RWPE1 (cell line): ENCODE measurements at regions not wholly inside any gene's neighbourhood (a gene's known extent, or its start where the extent isn't known, plus 50 kb on each side); places are given as distances from the start of the nearest gene placed in this dataset.

ENCODE experiments used
- CTCF ChIA-PET: fragments of 350-600 bp; sonication (Branson Sonifier 250); formaldehyde crosslinking; extraction: SDS; loops from one replicate; lab custom pipeline; 2021; lab: Yijun Ruan, JAX
- POLR2A ChIA-PET: fragments of 400-600 bp; formaldehyde crosslinking; extraction: SDS; loops from one replicate; lab custom pipeline; 2020; ENCODE audit warnings: antibody characterized with exemption; ENCODE audit not compliant: low non-redundant PET; lab: Yijun Ruan, JAX
- DNase-seq: peaks from one replicate; pipeline ENCODE4 v3.0.0; 2012; ENCODE audit warnings: low spot score
- H3K27ac ChIP-seq: fragments of 450-650 bp; 2 replicates; pipeline ENCODE4 v1.5.1; 2017
- TF ChIP-seq, protein P1 (sequence below): fragments of 450-650 bp; conservative IDR thresholded peaks from 2 replicates; pipeline ENCODE4 v1.5.1; 2017; ENCODE audit warnings: low read depth, mild to moderate bottlenecking

DNA sequence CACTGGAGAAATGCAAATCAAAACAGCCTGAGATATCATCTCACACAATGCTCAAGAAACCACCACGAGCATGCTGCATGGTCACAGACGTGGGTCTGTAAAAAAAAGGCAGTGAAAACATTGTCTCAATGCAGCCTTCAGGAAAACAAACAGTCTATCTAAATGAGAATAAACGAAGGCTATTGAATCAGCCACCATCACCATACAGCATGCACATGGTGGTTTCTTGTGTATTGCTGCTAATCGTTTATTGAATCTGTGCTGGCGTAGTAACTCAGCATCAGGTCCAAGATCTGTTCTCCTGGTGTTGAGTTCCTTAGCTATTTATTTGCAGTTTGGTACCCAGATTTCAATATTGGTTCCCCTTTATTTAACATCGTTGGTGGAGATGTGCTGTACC lies 1115.0 kb downstream of the CDH18 start:
- no peak for DNase-seq
- ChIA-PET CTCF (no interaction called here), POLR2A (no interaction called here)
- H3K27ac ChIP-seq = no peak overlapping the region
- TF ChIP-seq, protein P1, sequence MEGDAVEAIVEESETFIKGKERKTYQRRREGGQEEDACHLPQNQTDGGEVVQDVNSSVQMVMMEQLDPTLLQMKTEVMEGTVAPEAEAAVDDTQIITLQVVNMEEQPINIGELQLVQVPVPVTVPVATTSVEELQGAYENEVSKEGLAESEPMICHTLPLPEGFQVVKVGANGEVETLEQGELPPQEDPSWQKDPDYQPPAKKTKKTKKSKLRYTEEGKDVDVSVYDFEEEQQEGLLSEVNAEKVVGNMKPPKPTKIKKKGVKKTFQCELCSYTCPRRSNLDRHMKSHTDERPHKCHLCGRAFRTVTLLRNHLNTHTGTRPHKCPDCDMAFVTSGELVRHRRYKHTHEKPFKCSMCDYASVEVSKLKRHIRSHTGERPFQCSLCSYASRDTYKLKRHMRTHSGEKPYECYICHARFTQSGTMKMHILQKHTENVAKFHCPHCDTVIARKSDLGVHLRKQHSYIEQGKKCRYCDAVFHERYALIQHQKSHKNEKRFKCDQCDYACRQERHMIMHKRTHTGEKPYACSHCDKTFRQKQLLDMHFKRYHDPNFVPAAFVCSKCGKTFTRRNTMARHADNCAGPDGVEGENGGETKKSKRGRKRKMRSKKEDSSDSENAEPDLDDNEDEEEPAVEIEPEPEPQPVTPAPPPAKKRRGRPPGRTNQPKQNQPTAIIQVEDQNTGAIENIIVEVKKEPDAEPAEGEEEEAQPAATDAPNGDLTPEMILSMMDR = no peak

DNA sequence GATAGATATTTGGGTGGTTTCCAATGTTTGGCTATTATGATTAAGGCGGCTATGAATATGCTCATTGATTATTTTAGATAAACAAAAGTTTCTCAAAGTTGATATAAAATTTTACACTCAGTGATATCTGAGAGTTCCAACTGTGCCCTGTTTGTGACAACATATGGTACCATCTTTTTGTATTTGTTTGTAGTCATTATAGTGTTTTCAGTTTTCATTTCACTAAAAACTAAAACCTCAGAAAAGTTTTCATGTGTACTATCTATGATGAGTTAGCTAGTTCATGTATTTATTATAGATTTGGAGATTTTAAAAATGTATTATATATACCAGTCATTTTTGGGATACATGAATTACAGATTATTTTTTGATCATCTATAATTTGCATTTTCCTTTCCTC lies 1111.4 kb downstream of the CDH18 start:
- TF ChIP-seq, protein P1 = no peak
- no peak overlapping the region for H3K27ac ChIP-seq
- ChIA-PET CTCF (no interaction called here), POLR2A (no interaction called here)
- no peak for DNase-seq

DNA sequence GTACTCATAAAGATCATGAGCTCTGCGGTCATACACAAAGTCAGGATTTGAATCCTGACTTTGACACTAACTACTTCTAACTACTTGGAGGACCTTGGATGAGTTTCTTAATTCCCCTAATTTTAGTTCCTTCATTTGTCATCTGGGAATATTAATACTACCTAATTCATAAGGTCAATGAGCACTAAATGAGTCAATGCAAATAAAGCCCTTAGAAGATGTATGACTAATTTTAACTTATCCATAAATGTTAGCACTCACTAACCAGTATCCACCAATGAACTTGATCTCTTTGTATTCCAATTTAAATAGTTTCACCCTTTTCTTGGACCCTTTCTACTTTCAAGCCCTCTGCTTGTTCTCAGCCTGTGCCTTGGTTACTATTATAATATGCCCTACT lies 1106.4 kb downstream of the CDH18 start:
- no peak for DNase-seq
- no peak overlapping the region for H3K27ac ChIP-seq
- ChIA-PET POLR2A (no interaction called here), CTCF (no interaction called here)
- TF ChIP-seq, protein P1 = no peak

DNA sequence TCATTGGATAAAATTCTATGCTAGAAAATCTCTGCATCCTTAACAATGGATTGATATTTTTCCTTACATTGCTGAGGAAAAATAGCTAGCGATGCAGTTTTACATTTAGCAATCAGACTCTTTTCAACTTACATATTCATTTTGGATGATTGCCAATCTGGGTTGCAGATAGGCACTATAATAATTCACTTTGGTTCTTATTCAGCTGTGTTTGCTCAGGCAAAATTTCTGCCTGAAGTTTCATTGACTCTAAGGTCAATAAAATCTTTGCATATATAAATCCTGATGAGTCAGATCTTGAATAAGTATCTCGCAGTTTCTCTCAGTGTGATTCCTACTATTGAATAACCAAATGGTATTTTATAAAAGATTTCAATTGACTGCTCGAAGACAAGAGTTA lies 1105.8 kb downstream of the CDH18 start:
- TF ChIP-seq, protein P1 = no peak
- CTCF ChIA-PET = no interaction called here

DNA sequence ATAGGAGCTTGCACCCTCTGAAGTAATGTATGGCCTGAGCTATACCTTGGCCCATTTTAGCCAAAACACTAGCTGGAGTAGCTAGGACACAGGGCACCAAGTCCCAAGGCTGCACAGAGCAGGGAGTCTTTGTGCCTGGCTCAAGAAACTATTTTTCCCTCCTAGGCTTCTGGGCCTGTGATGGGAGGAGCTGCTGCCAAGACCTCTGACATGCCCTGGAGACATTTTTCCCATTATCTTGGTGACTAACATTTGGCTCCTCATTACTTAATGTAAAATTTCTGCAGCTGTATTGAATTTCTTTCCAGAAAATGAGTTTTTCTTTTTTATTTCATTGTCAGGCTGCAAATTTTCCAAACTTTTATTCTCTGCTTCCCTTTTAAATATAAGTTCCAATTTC lies 1099.2 kb downstream of the CDH18 start:
- no peak for DNase-seq
- ChIA-PET POLR2A (no interaction called here), CTCF (no interaction called here)
- TF ChIP-seq, protein P1 = no peak
- H3K27ac ChIP-seq = no peak overlapping the region

More for the DNA sequence above, 1105.8 kb downstream of the CDH18 start:
- DNase-seq = no peak
- POLR2A ChIA-PET = no interaction called here
- H3K27ac ChIP-seq = no peak overlapping the region

DNA sequence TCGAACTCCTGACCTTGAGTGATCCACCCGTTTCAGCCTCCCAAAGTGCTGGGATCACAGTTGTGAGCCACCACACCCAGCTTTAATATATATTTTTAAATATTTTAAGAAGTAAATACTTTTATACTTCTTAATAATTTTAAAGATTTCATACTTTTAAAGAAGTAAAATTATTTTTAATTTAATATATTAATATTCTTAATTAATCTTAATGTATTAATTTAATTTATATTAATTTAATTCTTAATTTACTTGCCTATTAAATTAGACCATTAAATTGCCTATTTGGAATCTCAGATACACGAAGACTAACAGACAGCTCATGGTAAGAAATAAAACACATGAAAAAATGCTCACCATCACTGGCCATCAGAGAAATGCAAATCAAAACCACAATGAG lies 1087.4 kb downstream of the CDH18 start:
- ChIA-PET POLR2A (no interaction called here), CTCF (no interaction called here)
- TF ChIP-seq, protein P1 = no peak

DNA sequence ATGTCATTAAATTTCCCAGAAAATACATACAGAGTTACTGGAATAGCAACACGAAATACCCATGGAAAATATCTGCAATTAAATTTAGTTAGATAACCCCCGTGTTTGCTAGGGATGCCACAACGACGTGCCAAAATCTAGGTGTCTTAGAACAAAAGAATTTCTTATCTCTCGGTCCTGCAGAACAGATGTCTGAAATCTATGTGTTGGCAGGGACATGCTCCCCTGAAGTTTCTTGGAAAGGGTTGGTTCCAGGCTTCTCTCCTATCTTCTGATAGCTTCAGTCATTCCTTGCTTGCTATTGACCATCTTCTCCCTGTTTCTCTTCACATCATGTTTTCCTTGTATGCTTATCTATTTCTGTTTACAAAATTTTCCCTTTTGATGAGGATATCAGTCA lies 1067.0 kb downstream of the CDH18 start:
- DNase-seq = no peak
- H3K27ac ChIP-seq = no peak overlapping the region
- CTCF ChIA-PET = no interaction called here
- POLR2A ChIA-PET = no interaction called here
- TF ChIP-seq, protein P1 = no peak

More for the DNA sequence above, 1087.4 kb downstream of the CDH18 start:
- H3K27ac ChIP-seq = no peak overlapping the region
- no peak for DNase-seq
